ENCODE measurements at regions not wholly inside any gene's neighbourhood (a gene's known extent, or its start where the extent isn't known, plus 50 kb on each side); places are given as distances from the start of the nearest gene placed in this dataset.

- H3K4me3 ChIP-seq (ENCODE audit: low read depth, low read length): no peak overlapping the region
- no peak for DNase-seq (ENCODE audit: low read depth)
Observed at GRCh38 chr3:132961991-132962390, 76.2 kb upstream of the TMEM108 start.

GRCh38 chr3:132953683-132954082 is 84.5 kb upstream of the TMEM108 start:
- no peak for TF ChIP-seq CTCF (IDR thresholded peaks at IDR 0.05; ENCODE audit: control insufficient read depth, extremely low read depth, insufficient read depth)
- DNase-seq (ENCODE audit: low read depth): no peak
- H3K4me3 ChIP-seq (ENCODE audit: low read depth, low read length): no peak overlapping the region

More at GRCh38 chr3:132961991-132962390, 76.2 kb upstream of the TMEM108 start:
- TF ChIP-seq CTCF (IDR thresholded peaks at IDR 0.05; ENCODE audit: control insufficient read depth, extremely low read depth, insufficient read depth): no peak

- DNase-seq (ENCODE audit: low read depth): no peak
- TF ChIP-seq CTCF (IDR thresholded peaks at IDR 0.05; ENCODE audit: control insufficient read depth, extremely low read depth, insufficient read depth): no peak
- no peak overlapping the region for H3K4me3 ChIP-seq (ENCODE audit: low read depth, low read length)
Observed at GRCh38 chr3:132927896-132928295, 110.3 kb upstream of the TMEM108 start.

GRCh38 chr3:132926098-132926497 is 112.1 kb upstream of the TMEM108 start:
- no peak for DNase-seq (ENCODE audit: low read depth)
- no peak overlapping the region for H3K4me3 ChIP-seq (ENCODE audit: low read depth, low read length)
- TF ChIP-seq CTCF (IDR thresholded peaks at IDR 0.05; ENCODE audit: control insufficient read depth, extremely low read depth, insufficient read depth): no peak

- no peak for TF ChIP-seq CTCF (IDR thresholded peaks at IDR 0.05; ENCODE audit: control insufficient read depth, extremely low read depth, insufficient read depth)
- H3K4me3 ChIP-seq (ENCODE audit: low read depth, low read length): no peak overlapping the region
- DNase-seq (ENCODE audit: low read depth): no peak
Observed at GRCh38 chr3:132925256-132925930, 112.8 kb upstream of the TMEM108 start.

GRCh38 chr3:132916096-132916495 is 122.1 kb upstream of the TMEM108 start:
- TF ChIP-seq CTCF (IDR thresholded peaks at IDR 0.05; ENCODE audit: control insufficient read depth, extremely low read depth, insufficient read depth): no peak
- no peak for DNase-seq (ENCODE audit: low read depth)

GRCh38 chr3:132912416-132912753 is 125.8 kb upstream of the TMEM108 start:
- H3K4me3 ChIP-seq (ENCODE audit: low read depth, low read length): no peak overlapping the region
- no peak for DNase-seq (ENCODE audit: low read depth)
- no peak for TF ChIP-seq CTCF (IDR thresholded peaks at IDR 0.05; ENCODE audit: control insufficient read depth, extremely low read depth, insufficient read depth)

More at GRCh38 chr3:132916096-132916495, 122.1 kb upstream of the TMEM108 start:
- H3K4me3 ChIP-seq (ENCODE audit: low read depth, low read length): no peak overlapping the region

Measured in LNCaP clone FGC (cell line).